Fibroblast of pulmonary artery (primary cell): ENCODE measurements at regions not wholly inside any gene's neighbourhood (a gene's known extent, or its start where the extent isn't known, plus 50 kb on each side); places are given as distances from the start of the nearest gene placed in this dataset.

Experiments used
- DNase-seq: peaks from one replicate; pipeline ENCODE4 v3.0.0-alpha.2; 2010; ENCODE audit warnings: low read depth
- H3K4me3 ChIP-seq: replicated peaks from 2 replicates; pipeline ENCODE4 v1.5.1; 2011; ENCODE audit warnings: low read depth, mild to moderate bottlenecking, control low read depth, low read length, moderate library complexity
- CTCF ChIP-seq: IDR thresholded peaks from 2 replicates; pipeline ENCODE4 v1.5.1; 2011; ENCODE audit warnings: mild to moderate bottlenecking, control low read depth, low read length, inconsistent platforms; ENCODE audit errors: missing control alignments

DNA sequence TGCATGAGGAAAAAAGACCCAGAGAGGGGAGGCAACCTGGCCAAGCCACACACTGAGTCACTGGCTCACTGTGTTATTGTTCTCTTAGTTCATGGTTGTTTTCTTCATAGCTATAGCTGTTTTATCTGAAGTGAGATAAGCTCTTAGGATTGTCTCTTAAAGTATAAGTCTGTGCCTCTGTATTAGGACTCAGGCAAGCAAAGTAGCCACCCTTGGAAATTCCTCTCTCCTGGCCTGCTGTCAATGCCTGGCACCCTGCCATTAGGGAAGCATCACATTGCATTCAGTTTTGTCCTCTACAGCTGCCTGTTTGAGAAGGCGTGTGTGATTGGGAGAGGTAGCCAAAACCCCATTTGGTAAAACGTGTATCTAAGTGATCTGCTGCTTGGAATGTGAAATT lies 147.4 kb upstream of the GLRA1 start:
- DNase-seq, result peak; percentile 50
- no peak for TF ChIP-seq CTCF
- H3K4me3 ChIP-seq, result no peak overlapping the region

GRCh38 chr5:152070591-152070990 lies 145.9 kb upstream of the GLRA1 start:
- H3K4me3 ChIP-seq, result no peak overlapping the region
- no peak for DNase-seq
- TF ChIP-seq CTCF, result no peak

DNA sequence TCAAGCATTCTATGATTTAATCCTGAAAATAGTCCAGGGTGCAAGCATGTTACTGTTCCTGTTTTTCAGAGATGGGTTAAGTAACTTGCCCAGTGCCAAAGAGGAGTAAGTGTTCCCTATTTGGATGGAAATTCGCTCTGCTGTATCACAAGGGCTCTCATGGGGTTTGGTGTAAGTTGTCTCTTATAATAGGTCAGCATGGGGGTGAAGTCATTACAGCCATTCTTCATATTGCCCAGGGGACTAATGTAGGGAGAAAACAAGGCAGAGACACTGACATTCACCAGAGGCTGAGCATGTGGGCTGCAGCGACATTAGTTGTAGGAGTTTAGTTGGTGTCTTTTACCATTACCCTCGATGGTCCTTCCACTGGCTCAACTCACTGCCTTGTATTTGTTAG lies 142.1 kb upstream of the GLRA1 start:
- DNase-seq, result no peak
- TF ChIP-seq CTCF, result no peak
- no peak overlapping the region for H3K4me3 ChIP-seq

DNA sequence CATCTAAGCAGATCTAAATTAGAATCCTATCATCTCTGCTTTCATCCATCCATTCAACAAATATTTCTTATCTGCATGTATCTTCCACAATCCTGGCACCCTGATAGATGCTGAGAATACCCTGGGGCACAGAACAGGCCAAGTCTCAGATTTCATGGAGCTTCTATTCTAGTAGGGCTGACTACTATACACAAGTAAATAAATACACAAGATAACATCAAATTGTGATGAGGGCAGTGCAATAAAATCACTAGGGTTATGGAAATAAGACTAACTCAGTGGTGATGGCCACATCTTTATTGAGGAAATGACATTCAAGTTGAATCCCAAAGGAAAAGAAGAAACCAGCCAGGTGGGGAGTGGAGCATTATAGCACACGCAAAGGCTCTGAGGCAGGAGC lies 138.4 kb upstream of the GLRA1 start:
- no peak for DNase-seq
- no peak for TF ChIP-seq CTCF
- no peak overlapping the region for H3K4me3 ChIP-seq

DNA sequence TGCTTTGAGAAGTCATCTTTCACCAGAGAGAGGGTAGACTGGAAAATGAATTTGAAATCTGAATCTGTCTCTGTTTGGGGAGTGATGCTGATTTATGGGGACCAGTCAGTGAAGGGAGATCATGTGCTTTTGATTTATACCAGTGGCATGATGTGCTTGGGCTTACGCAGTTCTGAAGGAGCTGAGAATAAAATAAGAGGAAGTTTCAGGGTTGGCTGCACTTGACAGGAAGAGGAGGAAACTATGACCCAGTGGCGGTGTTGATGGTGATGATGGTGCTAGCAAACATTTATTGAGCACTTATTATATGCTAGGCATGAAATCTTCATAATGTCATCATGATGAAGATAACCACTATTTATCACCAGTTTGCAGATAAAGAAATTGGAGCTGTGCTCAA lies 136.4 kb upstream of the GLRA1 start:
- no peak for DNase-seq
- H3K4me3 ChIP-seq, result no peak overlapping the region
- no peak for TF ChIP-seq CTCF

- DNase-seq, result no peak
- TF ChIP-seq CTCF, result no peak
Measured at GRCh38 chr5:152058267-152058666, 133.6 kb upstream of the GLRA1 start.

DNA sequence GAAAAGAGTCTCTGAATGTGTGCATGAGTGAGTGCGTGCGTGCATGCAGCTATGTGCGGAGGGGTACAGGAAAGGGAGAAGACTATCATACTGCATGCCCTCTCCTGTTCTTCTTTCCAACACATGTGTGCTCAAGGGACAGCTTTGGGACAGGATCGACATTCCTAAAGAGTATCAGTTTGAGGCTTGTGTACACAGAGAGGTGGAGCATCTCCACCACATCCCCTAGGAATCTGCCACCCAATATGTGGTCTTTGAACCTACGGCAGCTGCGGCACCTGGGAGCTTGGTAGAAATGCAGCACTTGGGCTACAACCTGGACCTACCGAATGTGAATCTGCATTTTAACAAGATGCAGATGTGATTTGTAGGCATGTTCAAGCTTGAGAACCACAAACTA lies 132.3 kb upstream of the GLRA1 start:
- H3K4me3 ChIP-seq, result no peak overlapping the region
- no peak for TF ChIP-seq CTCF
- no peak for DNase-seq

More at GRCh38 chr5:152058267-152058666, 133.6 kb upstream of the GLRA1 start:
- no peak overlapping the region for H3K4me3 ChIP-seq
